GM23338 (cell line): ENCODE measurements at regions not wholly inside any gene's neighbourhood (a gene's known extent, or its start where the extent isn't known, plus 50 kb on each side); places are given as distances from the start of the nearest gene placed in this dataset.

Source experiments
- ATAC-seq: fragments of 200-7000 bp; cut with Tn5 transposase; 3 replicates; pipeline ENCODE4 v1.9.1; 2020
- DNase-seq: peaks from one replicate; pipeline ENCODE4 v3.0.0-alpha.2; 2015; ENCODE audit warnings: low spot score
- H2AFZ ChIP-seq: fragments of 200-600 bp; sonication (generic); 2 replicates; pipeline ENCODE4 v1.8.0; 2016; ENCODE audit warnings: antibody characterized with exemption, mild to moderate bottlenecking, moderate library complexity
- H3F3A ChIP-seq: fragments of 200-600 bp; sonication (generic); replicated peaks from 2 replicates; pipeline ENCODE4 v1.8.0; 2017; ENCODE audit warnings: antibody characterized with exemption, mixed run types, low read depth
- H3K27ac ChIP-seq: fragments of 200-600 bp; sonication (generic); 2 replicates; pipeline ENCODE4 v1.6.1; 2016; ENCODE audit warnings: low read depth
- H3K27me3 ChIP-seq: fragments of 200-600 bp; sonication (generic); 2 replicates; pipeline ENCODE4 v1.8.0; 2016; ENCODE audit warnings: mild to moderate bottlenecking, mixed run types, moderate library complexity; ENCODE audit not compliant: insufficient read depth
- H3K36me3 ChIP-seq: fragments of 200-600 bp; sonication (generic); 2 replicates; pipeline ENCODE4 v1.8.0; 2016; ENCODE audit warnings: mild to moderate bottlenecking; ENCODE audit not compliant: insufficient read depth
- H3K4me1 ChIP-seq: fragments of 200-600 bp; sonication (generic); 2 replicates; pipeline ENCODE4 v1.8.0; 2016; ENCODE audit warnings: mild to moderate bottlenecking, moderate library complexity; ENCODE audit not compliant: insufficient read depth
- H3K4me2 ChIP-seq: fragments of 200-600 bp; sonication (generic); 2 replicates; pipeline ENCODE4 v1.7.1; 2017; ENCODE audit warnings: mixed run types
- H3K4me3 ChIP-seq: fragments of 200-600 bp; sonication (generic); 2 replicates; pipeline ENCODE4 v1.6.1; 2016; ENCODE audit warnings: mixed run types
- H3K79me2 ChIP-seq: fragments of 200-600 bp; sonication (generic); replicated peaks from 2 replicates; pipeline ENCODE4 v1.8.0; 2017; ENCODE audit warnings: mild to moderate bottlenecking; ENCODE audit not compliant: insufficient read depth
- H3K9me2 ChIP-seq: fragments of 200-600 bp; sonication (generic); 2 replicates; pipeline ENCODE4 v1.8.0; 2017; ENCODE audit not compliant: insufficient read depth
- H4K20me1 ChIP-seq: fragments of 200-600 bp; sonication (generic); replicated peaks from 2 replicates; pipeline ENCODE4 v1.8.0; 2017; ENCODE audit warnings: mild to moderate bottlenecking; ENCODE audit not compliant: insufficient read depth
- H3K27ac Mint-ChIP-seq: 2 replicates; pipeline ENCODE4 v1.8.0; 2020; ENCODE audit warnings: inconsistent platforms, mild to moderate bottlenecking, moderate library complexity, mixed read lengths
- H3K27me3 Mint-ChIP-seq: 3 replicates; pipeline ENCODE4 v1.8.0; 2022; ENCODE audit warnings: low read depth, mild to moderate bottlenecking, moderate library complexity, mixed read lengths, inconsistent platforms; ENCODE audit not compliant: insufficient read depth, poor library complexity
- H3K36me3 Mint-ChIP-seq: 3 replicates; pipeline ENCODE4 v1.8.0; 2021; ENCODE audit warnings: low read depth, mild to moderate bottlenecking, inconsistent platforms, moderate library complexity, mixed read lengths
- H3K4me1 Mint-ChIP-seq: 3 replicates; pipeline ENCODE4 v1.8.0; 2020; ENCODE audit warnings: mild to moderate bottlenecking, inconsistent platforms, mixed read lengths
- H3K4me3 Mint-ChIP-seq: 3 replicates; pipeline ENCODE4 v1.8.0; 2021; ENCODE audit warnings: moderate library complexity, mild to moderate bottlenecking, inconsistent platforms, mixed read lengths
- H3K9me3 Mint-ChIP-seq: 3 replicates; pipeline ENCODE4 v1.8.0; 2020; ENCODE audit warnings: moderate library complexity, mild to moderate bottlenecking, inconsistent platforms, mixed read lengths
- EZH2 ChIP-seq: fragments of 200-600 bp; sonication (generic); IDR thresholded peaks from one replicate; pipeline ENCODE4 v1.8.0; 2017; ENCODE audit warnings: antibody characterized with exemption, mild to moderate bottlenecking, low read depth; ENCODE audit not compliant: unreplicated experiment
- JUNB ChIP-seq: IDR thresholded peaks from one replicate; pipeline ENCODE4 v1.6.1; 2016; ENCODE audit warnings: antibody characterized with exemption; ENCODE audit not compliant: unreplicated experiment
- NANOG ChIP-seq: IDR thresholded peaks from 2 replicates; pipeline ENCODE4 v1.6.1; 2016; ENCODE audit warnings: antibody characterized with exemption, borderline replicate concordance
- POLR2AphosphoS5 ChIP-seq: IDR thresholded peaks from 2 replicates; pipeline ENCODE4 v1.6.1; 2016; ENCODE audit warnings: antibody characterized with exemption, low read depth
- ZNF114 ChIP-seq: fragments of 250-450 bp; sonication (Bioruptor Pico); IDR thresholded peaks from 2 replicates; pipeline ENCODE4 v1.5.0; 2020; ENCODE audit warnings: mild to moderate bottlenecking, moderate library complexity
- TF ChIP-seq, protein P1 (sequence below), 2 experiments: fragments of 200-600 bp in 1 of 2; sonication (generic) in 1 of 2; conservative IDR thresholded peaks; 2 replicates each; pipeline versions ENCODE4 v1.5.1 to v1.6.1; 2016 to 2017; ENCODE audit warnings: antibody characterized with exemption in 2 of 2, low read depth in 2 of 2, mild to moderate bottlenecking in 2 of 2, moderate library complexity in 1 of 2
- TF ChIP-seq, protein P2 (sequence below): fragments of 250-450 bp; sonication (Bioruptor Pico); IDR thresholded peaks from 2 replicates; pipeline ENCODE4 v1.5.0; 2020; ENCODE audit warnings: mild to moderate bottlenecking, moderate library complexity
- TF ChIP-seq, protein P3 (sequence below): IDR thresholded peaks from one replicate; pipeline ENCODE4 v1.6.1; 2018; ENCODE audit warnings: antibody characterized with exemption; ENCODE audit not compliant: unreplicated experiment

DNA sequence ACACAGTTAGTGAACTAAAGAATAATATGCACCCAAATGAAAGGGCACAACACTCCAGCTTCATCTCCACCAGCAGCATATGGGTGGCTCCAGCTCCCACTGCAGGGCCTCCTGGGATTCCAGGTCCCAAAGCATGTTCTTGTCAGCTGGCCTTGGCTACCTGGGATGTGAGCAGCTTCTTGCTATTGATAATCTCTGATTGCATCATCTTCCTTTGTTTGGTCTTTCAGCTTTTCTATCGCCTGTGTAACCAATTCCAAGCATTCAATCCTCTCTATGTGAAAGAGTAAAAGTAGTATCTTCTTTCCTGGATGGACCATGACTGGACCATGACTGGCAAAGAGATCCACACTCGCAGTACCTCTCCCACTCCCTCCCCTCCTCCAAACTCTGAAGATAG lies 333.9 kb upstream of the GLI3 start:
- TF ChIP-seq, protein P1, sequence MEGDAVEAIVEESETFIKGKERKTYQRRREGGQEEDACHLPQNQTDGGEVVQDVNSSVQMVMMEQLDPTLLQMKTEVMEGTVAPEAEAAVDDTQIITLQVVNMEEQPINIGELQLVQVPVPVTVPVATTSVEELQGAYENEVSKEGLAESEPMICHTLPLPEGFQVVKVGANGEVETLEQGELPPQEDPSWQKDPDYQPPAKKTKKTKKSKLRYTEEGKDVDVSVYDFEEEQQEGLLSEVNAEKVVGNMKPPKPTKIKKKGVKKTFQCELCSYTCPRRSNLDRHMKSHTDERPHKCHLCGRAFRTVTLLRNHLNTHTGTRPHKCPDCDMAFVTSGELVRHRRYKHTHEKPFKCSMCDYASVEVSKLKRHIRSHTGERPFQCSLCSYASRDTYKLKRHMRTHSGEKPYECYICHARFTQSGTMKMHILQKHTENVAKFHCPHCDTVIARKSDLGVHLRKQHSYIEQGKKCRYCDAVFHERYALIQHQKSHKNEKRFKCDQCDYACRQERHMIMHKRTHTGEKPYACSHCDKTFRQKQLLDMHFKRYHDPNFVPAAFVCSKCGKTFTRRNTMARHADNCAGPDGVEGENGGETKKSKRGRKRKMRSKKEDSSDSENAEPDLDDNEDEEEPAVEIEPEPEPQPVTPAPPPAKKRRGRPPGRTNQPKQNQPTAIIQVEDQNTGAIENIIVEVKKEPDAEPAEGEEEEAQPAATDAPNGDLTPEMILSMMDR (conservative IDR thresholded peaks at IDR 0.05; ENCODE audit: low read depth in 2 of 2): no peak
- H3K36me3 Mint-ChIP-seq: peaks cover 10% of the 10 kb centered on the region
- Histone ChIP-seq H3K4me1 (no peaks in the 10 kb centered on the region), H3K79me2 (no peaks in the 10 kb centered on the region), H2AFZ (no peak overlapping the region), H3K9me2 (no peaks in the 10 kb centered on the region), H3K36me3 (no peaks in the 10 kb centered on the region), H3K4me2 (no peak overlapping the region), H3K27ac (no peak overlapping the region), H3F3A (no peaks in the 10 kb centered on the region), H3K27me3 (no peaks in the 10 kb centered on the region), H3K4me3 (no peak overlapping the region), H4K20me1 (no peaks in the 10 kb centered on the region)
- peaks cover 15% of the 10 kb centered on the region for H3K9me3 Mint-ChIP-seq
- H3K4me3 Mint-ChIP-seq: no peak overlapping the region
- ATAC-seq (no peak), DNase-seq (no peak)
- no peak overlapping the region for H3K27ac Mint-ChIP-seq
- H3K27me3 Mint-ChIP-seq: no peaks in the 10 kb centered on the region
- H3K4me1 Mint-ChIP-seq: peaks cover 3% of the 10 kb centered on the region; the same call in 1 of the 3 replicates

DNA sequence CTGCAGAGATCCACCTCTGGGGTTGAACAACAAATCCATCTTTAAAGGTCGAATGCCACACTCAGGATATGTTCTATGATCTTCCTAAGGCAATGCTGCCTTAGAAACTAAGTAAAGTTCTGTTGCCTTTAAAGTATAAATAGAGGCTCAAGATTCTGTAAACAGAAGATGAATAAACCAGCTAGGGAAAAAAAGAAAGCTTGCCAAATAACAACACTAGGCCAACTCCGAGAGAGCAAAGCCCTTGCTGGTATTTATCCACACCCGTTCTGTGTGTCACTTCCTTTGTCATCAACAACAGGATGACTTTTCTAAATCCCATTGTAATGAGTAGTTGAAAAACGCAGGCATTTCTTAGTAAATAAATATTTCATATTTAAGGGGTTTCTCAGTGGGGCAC lies 330.0 kb upstream of the GLI3 start:
- Histone ChIP-seq H3K4me2 (no peak overlapping the region), H3K36me3 (no peaks in the 10 kb centered on the region), H3K9me2 (peaks cover 3% of the 10 kb centered on the region; the same call in 1 of the 2 replicates), H3F3A (no peaks in the 10 kb centered on the region), H3K4me1 (no peaks in the 10 kb centered on the region), H3K79me2 (no peaks in the 10 kb centered on the region), H3K27ac (no peak overlapping the region), H3K4me3 (no peak overlapping the region), H4K20me1 (no peaks in the 10 kb centered on the region), H3K27me3 (no peaks in the 10 kb centered on the region), H2AFZ (no peak overlapping the region)
- Mint-ChIP-seq H3K4me3 (no peak overlapping the region), H3K27ac (no peak overlapping the region), H3K4me1 (no peaks in the 10 kb centered on the region), H3K27me3 (no peaks in the 10 kb centered on the region), H3K9me3 (peaks cover 18% of the 10 kb centered on the region), H3K36me3 (peaks cover 10% of the 10 kb centered on the region)
- ATAC-seq (no peak), DNase-seq (no peak)
- no peak for TF ChIP-seq JUNB
- TF ChIP-seq POLR2AphosphoS5: no peak
- TF ChIP-seq, protein P2, sequence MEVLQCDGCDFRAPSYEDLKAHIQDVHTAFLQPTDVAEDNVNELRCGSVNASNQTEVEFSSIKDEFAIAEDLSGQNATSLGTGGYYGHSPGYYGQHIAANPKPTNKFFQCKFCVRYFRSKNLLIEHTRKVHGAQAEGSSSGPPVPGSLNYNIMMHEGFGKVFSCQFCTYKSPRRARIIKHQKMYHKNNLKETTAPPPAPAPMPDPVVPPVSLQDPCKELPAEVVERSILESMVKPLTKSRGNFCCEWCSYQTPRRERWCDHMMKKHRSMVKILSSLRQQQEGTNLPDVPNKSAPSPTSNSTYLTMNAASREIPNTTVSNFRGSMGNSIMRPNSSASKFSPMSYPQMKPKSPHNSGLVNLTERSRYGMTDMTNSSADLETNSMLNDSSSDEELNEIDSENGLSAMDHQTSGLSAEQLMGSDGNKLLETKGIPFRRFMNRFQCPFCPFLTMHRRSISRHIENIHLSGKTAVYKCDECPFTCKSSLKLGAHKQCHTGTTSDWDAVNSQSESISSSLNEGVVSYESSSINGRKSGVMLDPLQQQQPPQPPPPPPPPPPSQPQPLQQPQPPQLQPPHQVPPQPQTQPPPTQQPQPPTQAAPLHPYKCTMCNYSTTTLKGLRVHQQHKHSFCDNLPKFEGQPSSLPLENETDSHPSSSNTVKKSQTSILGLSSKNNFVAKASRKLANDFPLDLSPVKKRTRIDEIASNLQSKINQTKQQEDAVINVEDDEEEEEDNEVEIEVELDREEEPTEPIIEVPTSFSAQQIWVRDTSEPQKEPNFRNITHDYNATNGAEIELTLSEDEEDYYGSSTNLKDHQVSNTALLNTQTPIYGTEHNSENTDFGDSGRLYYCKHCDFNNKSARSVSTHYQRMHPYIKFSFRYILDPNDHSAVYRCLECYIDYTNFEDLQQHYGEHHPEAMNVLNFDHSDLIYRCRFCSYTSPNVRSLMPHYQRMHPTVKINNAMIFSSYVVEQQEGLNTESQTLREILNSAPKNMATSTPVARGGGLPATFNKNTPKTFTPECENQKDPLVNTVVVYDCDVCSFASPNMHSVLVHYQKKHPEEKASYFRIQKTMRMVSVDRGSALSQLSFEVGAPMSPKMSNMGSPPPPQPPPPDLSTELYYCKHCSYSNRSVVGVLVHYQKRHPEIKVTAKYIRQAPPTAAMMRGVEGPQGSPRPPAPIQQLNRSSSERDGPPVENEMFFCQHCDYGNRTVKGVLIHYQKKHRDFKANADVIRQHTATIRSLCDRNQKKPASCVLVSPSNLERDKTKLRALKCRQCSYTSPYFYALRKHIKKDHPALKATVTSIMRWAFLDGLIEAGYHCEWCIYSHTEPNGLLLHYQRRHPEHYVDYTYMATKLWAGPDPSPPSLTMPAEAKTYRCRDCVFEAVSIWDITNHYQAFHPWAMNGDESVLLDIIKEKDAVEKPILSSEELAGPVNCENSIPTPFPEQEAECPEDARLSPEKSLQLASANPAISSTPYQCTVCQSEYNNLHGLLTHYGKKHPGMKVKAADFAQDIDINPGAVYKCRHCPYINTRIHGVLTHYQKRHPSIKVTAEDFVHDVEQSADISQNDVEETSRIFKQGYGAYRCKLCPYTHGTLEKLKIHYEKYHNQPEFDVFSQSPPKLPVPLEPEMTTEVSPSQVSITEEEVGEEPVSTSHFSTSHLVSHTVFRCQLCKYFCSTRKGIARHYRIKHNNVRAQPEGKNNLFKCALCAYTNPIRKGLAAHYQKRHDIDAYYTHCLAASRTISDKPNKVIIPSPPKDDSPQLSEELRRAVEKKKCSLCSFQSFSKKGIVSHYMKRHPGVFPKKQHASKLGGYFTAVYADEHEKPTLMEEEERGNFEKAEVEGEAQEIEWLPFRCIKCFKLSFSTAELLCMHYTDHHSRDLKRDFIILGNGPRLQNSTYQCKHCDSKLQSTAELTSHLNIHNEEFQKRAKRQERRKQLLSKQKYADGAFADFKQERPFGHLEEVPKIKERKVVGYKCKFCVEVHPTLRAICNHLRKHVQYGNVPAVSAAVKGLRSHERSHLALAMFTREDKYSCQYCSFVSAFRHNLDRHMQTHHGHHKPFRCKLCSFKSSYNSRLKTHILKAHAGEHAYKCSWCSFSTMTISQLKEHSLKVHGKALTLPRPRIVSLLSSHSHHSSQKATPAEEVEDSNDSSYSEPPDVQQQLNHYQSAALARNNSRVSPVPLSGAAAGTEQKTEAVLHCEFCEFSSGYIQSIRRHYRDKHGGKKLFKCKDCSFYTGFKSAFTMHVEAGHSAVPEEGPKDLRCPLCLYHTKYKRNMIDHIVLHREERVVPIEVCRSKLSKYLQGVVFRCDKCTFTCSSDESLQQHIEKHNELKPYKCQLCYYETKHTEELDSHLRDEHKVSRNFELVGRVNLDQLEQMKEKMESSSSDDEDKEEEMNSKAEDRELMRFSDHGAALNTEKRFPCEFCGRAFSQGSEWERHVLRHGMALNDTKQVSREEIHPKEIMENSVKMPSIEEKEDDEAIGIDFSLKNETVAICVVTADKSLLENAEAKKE (CRISPR knock-in tag): no peak
- no peak for TF ChIP-seq ZNF114
- no peak for TF ChIP-seq EZH2
- TF ChIP-seq, protein P1 (conservative IDR thresholded peaks at IDR 0.05; ENCODE audit: low read depth in 2 of 2): no peak
- TF ChIP-seq NANOG: no peak
- TF ChIP-seq, protein P3, sequence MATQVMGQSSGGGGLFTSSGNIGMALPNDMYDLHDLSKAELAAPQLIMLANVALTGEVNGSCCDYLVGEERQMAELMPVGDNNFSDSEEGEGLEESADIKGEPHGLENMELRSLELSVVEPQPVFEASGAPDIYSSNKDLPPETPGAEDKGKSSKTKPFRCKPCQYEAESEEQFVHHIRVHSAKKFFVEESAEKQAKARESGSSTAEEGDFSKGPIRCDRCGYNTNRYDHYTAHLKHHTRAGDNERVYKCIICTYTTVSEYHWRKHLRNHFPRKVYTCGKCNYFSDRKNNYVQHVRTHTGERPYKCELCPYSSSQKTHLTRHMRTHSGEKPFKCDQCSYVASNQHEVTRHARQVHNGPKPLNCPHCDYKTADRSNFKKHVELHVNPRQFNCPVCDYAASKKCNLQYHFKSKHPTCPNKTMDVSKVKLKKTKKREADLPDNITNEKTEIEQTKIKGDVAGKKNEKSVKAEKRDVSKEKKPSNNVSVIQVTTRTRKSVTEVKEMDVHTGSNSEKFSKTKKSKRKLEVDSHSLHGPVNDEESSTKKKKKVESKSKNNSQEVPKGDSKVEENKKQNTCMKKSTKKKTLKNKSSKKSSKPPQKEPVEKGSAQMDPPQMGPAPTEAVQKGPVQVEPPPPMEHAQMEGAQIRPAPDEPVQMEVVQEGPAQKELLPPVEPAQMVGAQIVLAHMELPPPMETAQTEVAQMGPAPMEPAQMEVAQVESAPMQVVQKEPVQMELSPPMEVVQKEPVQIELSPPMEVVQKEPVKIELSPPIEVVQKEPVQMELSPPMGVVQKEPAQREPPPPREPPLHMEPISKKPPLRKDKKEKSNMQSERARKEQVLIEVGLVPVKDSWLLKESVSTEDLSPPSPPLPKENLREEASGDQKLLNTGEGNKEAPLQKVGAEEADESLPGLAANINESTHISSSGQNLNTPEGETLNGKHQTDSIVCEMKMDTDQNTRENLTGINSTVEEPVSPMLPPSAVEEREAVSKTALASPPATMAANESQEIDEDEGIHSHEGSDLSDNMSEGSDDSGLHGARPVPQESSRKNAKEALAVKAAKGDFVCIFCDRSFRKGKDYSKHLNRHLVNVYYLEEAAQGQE: no peak
